D721Med (cell line): ENCODE measurements at regions not wholly inside any gene's neighbourhood (a gene's known extent, or its start where the extent isn't known, plus 50 kb on each side); places are given as distances from the start of the nearest gene placed in this dataset.

Experiments used
- DNase-seq: peaks from one replicate; pipeline ENCODE4 v3.0.0; 2011; ENCODE audit warnings: low spot score; ENCODE audit not compliant: insufficient read length
- FAIRE-seq: peaks from 2 replicates; lab custom pipeline; 2011; peaks lifted over from hg19 to GRCh38; lab: Jason Lieb, UNC
- CTCF ChIP-seq: IDR thresholded peaks from 2 replicates; pipeline ENCODE4 v1.5.1; 2012; ENCODE audit warnings: mild to moderate bottlenecking, control low read depth; ENCODE audit not compliant: insufficient read depth; ENCODE audit errors: missing control alignments

GRCh38 chr4:23169608-23170311 lies 477.0 kb downstream of the GBA3 start:
- TF ChIP-seq CTCF, result no peak
- DNase-seq (no peak), FAIRE-seq (no peak)

- no peak for FAIRE-seq
- DNase-seq, result no peak
- no peak for TF ChIP-seq CTCF
These were observed 474.2 kb downstream of the GBA3 start for GRCh38 chr4:23166919-23167318.

DNA sequence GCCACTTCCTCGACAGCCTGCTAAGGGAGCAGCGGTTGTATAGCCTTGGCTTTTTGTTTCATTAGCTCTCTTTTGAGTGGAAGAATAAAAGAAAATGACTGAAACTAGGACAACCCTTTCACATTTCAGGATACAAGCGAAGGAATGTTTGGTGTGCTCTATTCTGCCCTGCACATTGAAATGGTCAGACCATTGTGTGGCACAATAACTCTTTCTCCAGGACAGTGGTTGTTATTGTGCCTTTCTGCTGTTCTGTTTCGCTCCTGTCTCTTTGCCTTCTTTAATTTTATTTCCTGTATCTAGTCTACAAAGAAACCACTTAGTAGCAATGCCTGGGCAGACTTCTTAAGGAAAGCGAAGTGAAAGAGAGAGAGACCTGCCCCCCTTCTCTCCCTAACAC lies 473.7 kb downstream of the GBA3 start:
- no peak for DNase-seq
- FAIRE-seq, result no peak
- TF ChIP-seq CTCF, result no peak

DNA sequence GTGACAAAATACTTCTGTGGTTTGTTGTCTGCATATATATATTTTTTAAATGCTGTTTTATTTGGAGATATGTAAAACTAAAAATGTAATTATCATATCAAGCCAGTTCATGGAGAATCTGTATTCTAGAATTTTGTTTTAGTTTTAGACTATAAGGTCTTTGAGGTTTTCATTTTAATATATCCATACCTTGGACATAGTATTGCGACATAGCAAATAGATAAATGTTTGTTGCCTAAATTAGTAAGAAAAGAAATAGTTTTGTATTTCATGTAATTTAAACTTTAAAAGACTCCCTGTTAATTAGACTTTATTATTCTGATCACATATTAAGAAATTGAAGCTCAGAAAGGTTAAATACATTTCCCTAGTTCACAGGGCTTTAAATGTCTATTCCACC lies 472.9 kb downstream of the GBA3 start:
- TF ChIP-seq CTCF, result no peak
- FAIRE-seq, result no peak

GRCh38 chr4:23163647-23164436 lies 471.1 kb downstream of the GBA3 start:
- no peak for TF ChIP-seq CTCF
- FAIRE-seq (no peak), DNase-seq (no peak)

More for the DNA sequence above, 472.9 kb downstream of the GBA3 start:
- no peak for DNase-seq

DNA sequence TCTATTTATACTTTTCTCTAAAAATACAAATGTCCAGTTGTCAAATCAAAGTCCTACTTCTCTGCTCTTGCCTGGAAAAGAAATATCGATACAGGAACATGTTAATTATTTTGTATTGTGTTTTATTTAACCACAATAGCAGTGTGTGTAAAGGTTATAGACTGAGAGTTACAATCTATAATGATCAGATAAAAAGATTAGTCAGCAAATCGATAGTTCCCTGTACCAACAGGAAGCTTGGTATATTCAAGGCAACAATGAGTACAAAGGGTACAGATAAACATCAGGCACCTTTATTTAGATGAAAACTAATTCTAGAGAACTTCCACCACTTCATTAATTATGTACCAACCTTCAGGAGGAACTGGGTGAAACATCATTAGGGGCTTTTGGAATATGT lies 469.5 kb downstream of the GBA3 start:
- FAIRE-seq (no peak), DNase-seq (no peak)
- TF ChIP-seq CTCF, result no peak

DNA sequence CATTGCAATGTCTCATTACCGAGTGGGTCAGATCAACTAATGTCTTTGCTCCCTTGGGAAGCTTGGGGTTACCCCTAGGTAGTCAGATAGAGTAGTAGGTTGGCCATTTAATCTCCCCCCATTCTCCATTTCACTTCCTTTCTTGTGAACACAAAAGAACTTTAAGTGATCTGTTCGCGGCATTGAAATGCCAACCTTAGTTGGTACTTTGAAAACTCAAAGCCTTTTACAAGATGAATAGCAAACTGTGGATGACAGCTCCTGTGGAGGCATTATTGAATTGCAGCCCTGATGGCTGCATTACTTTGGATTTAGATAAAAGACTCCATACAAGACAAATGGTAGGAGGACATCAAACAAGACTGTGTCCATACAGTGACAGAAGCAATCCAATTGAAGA lies 469.1 kb downstream of the GBA3 start:
- DNase-seq (no peak), FAIRE-seq (no peak)
- no peak for TF ChIP-seq CTCF
